Adrenal gland (tissue), 5 donors: ENCODE measurements at regions not wholly inside any gene's neighbourhood (a gene's known extent, or its start where the extent isn't known, plus 50 kb on each side); places are given as distances from the start of the nearest gene placed in this dataset.

Experiments
- CTCF ChIP-seq, 6 experiments: fragments of 450-650 bp in 4 of 6; fragments of 200-600 bp in 2 of 6; sonication (generic) in 1 of 6; IDR thresholded peaks; 1 replicate in 5 of 6; 2 replicates in 1 of 6; pipeline versions ENCODE4 v1.5.1 to v1.8.0; 2016 to 2021; ENCODE audit warnings: antibody characterized with exemption in 6 of 6, mild to moderate bottlenecking in 2 of 6, moderate library complexity in 1 of 6
- POLR2A ChIP-seq, 2 donors: fragments of 450-650 bp; IDR thresholded peaks; one replicate each; pipeline ENCODE4 v1.6.1; 2017; ENCODE audit warnings: antibody characterized with exemption in 2 of 2, mild to moderate bottlenecking in 2 of 2, moderate library complexity in 1 of 2
- donor health status: DM: no; HTN: no; CAD: no.

GRCh38 chr14:71722885-71723284, 209.3 kb upstream of the RGS6 start:
- TF ChIP-seq POLR2A (IDR thresholded peaks at IDR 0.05) (no peak), CTCF (IDR thresholded peaks at IDR 0.05) (no peak)
